ENCODE measurements at regions not wholly inside any gene's neighbourhood (a gene's known extent, or its start where the extent isn't known, plus 50 kb on each side); places are given as distances from the start of the nearest gene placed in this dataset.

GRCh38 chr13:104460554-104460953 is 1394.3 kb upstream of the SLC10A2 start:
- TF ChIP-seq CTCF (IDR thresholded peaks at IDR 0.05): no peak
- no peak for TF ChIP-seq POLR2A (IDR thresholded peaks at IDR 0.05)

Measured in thyroid gland (tissue), 4 donors.